GM12878 (cell line): ENCODE measurements at regions not wholly inside any gene's neighbourhood (a gene's known extent, or its start where the extent isn't known, plus 50 kb on each side); places are given as distances from the start of the nearest gene placed in this dataset.

Experiments used
- BHLHE40 ChIP-seq, 2 experiments: fragments of 450-650 bp in 1 of 2; IDR thresholded peaks; 2 replicates each; pipeline ENCODE4 v1.6.1; 2011 to 2017; ENCODE audit warnings: low read depth in 2 of 2, borderline replicate concordance in 1 of 2, improper control_type of control experiment in 1 of 2, low read length in 1 of 2, mild to moderate bottlenecking in 1 of 2
- CTCF ChIP-seq, 3 experiments: IDR thresholded peaks in 2 of 3; conservative IDR thresholded peaks in 1 of 3; 2 replicates each; pipeline ENCODE4 v1.5.1; 2011; ENCODE audit warnings: low read depth in 3 of 3, low read length in 3 of 3, mild to moderate bottlenecking in 3 of 3, control low read depth in 2 of 3, moderate library complexity in 2 of 3, inconsistent platforms in 1 of 3, mixed read lengths in 1 of 3; ENCODE audit not compliant: control insufficient read depth in 2 of 3, insufficient read depth in 1 of 3; ENCODE audit errors: extremely low read depth in 1 of 3
- E4F1 ChIP-seq: fragments of 450-650 bp; IDR thresholded peaks from 2 replicates; pipeline ENCODE4 v1.6.1; 2018; ENCODE audit warnings: borderline replicate concordance, mild to moderate bottlenecking; ENCODE audit not compliant: partially characterized antibody
- EP300 ChIP-seq, 2 experiments: fragments of 150-350 bp in 1 of 2; IDR thresholded peaks; 2 replicates each; pipeline ENCODE4 v1.6.1; 2011 to 2012; ENCODE audit warnings: low read depth in 2 of 2, low read length in 2 of 2, borderline replicate concordance in 1 of 2, improper control_type of control experiment in 1 of 2, inconsistent platforms in 1 of 2; ENCODE audit not compliant: control insufficient read depth in 1 of 2
- EZH2 ChIP-seq: IDR thresholded peaks from 2 replicates; pipeline ENCODE4 v1.6.1; 2012; ENCODE audit warnings: low read depth, mild to moderate bottlenecking, control low read depth, inconsistent platforms, low read length, borderline replicate concordance; ENCODE audit not compliant: control insufficient read depth
- FOXK2 ChIP-seq: fragments of 450-650 bp; IDR thresholded peaks from 2 replicates; pipeline ENCODE4 v1.6.1; 2017; ENCODE audit warnings: mild to moderate bottlenecking, moderate library complexity
- JUNB ChIP-seq: IDR thresholded peaks from 2 replicates; pipeline ENCODE4 v1.6.1; 2016; ENCODE audit warnings: antibody characterized with exemption, mild to moderate bottlenecking
- MAX ChIP-seq: IDR thresholded peaks from 2 replicates; pipeline ENCODE4 v1.6.1; 2012; ENCODE audit warnings: low read depth, low read length, improper control_type of control experiment
- MTA3 ChIP-seq: IDR thresholded peaks from 2 replicates; pipeline ENCODE4 v1.6.1; 2012; ENCODE audit warnings: low read length, inconsistent platforms, borderline replicate concordance
- SP1 ChIP-seq: IDR thresholded peaks from one replicate; pipeline ENCODE4 v1.6.1; 2011; ENCODE audit warnings: low read depth, low read length
- SRF ChIP-seq, 2 experiments: IDR thresholded peaks; 2 replicates each; pipeline ENCODE4 v1.6.1; 2011; ENCODE audit warnings: low read depth in 2 of 2, low read length in 2 of 2, mild to moderate bottlenecking in 1 of 2, moderate library complexity in 1 of 2
- TARDBP ChIP-seq: IDR thresholded peaks from 2 replicates; pipeline ENCODE4 v1.6.1; 2016; ENCODE audit warnings: borderline replicate concordance
- TCF3 ChIP-seq: IDR thresholded peaks from 2 replicates; pipeline ENCODE4 v1.6.1; 2012; ENCODE audit warnings: low read depth, mild to moderate bottlenecking, low read length, borderline replicate concordance; ENCODE audit not compliant: insufficient read depth
- USF1 ChIP-seq: IDR thresholded peaks from 2 replicates; pipeline ENCODE4 v1.6.1; 2011; ENCODE audit warnings: borderline replicate concordance, low read depth, mild to moderate bottlenecking, moderate library complexity, mixed read lengths, low read length; ENCODE audit not compliant: insufficient read depth; ENCODE audit errors: extremely low read length

GRCh38 chr7:25844102-25844870, 307.7 kb upstream of the NFE2L3 start:
- TF ChIP-seq TARDBP: no peak
- TF ChIP-seq BHLHE40 (IDR thresholded peaks at IDR 0.05; ENCODE audit: borderline replicate concordance in 1 of 2, low read depth in 2 of 2, low read length in 1 of 2): no peak
- TF ChIP-seq EP300 (IDR thresholded peaks at IDR 0.05; ENCODE audit: borderline replicate concordance in 1 of 2, control insufficient read depth in 1 of 2, low read depth in 2 of 2, low read length in 2 of 2): no peak
- TF ChIP-seq SRF (IDR thresholded peaks at IDR 0.05; ENCODE audit: low read depth in 2 of 2, low read length in 2 of 2): no peak
- no peak for TF ChIP-seq E4F1
- no peak for TF ChIP-seq CTCF (IDR thresholded peaks at IDR 0.05 in 2 of 3, conservative IDR thresholded peaks at IDR 0.05 in 1 of 3; ENCODE audit: control insufficient read depth in 2 of 3, extremely low read depth in 1 of 3, insufficient read depth in 1 of 3, low read depth in 3 of 3, low read length in 3 of 3)
- TF ChIP-seq MAX: no peak
- TF ChIP-seq TCF3: no peak
- TF ChIP-seq MTA3: no peak
- TF ChIP-seq SP1: no peak
- no peak for TF ChIP-seq USF1
- no peak for TF ChIP-seq EZH2
- TF ChIP-seq FOXK2: no peak
- TF ChIP-seq JUNB: no peak
